ENCODE measurements at regions not wholly inside any gene's neighbourhood (a gene's known extent, or its start where the extent isn't known, plus 50 kb on each side); places are given as distances from the start of the nearest gene placed in this dataset.
"Not testable (repeated sequence)": the region's sequence is repeated elsewhere in the genome, so short reads cannot be mapped to it uniquely, and the experiment has no call there.

GRCh38 chr5:42989190-42989589 lies 50.9 kb downstream of the ANXA2R start:
- DNase-seq (ENCODE audit: low read depth in 2 of 2) = no peak

GRCh38 chr5:42988568-42988967 lies 51.6 kb downstream of the ANXA2R start:
- no peak for DNase-seq (ENCODE audit: low read depth in 2 of 2)

DNA sequence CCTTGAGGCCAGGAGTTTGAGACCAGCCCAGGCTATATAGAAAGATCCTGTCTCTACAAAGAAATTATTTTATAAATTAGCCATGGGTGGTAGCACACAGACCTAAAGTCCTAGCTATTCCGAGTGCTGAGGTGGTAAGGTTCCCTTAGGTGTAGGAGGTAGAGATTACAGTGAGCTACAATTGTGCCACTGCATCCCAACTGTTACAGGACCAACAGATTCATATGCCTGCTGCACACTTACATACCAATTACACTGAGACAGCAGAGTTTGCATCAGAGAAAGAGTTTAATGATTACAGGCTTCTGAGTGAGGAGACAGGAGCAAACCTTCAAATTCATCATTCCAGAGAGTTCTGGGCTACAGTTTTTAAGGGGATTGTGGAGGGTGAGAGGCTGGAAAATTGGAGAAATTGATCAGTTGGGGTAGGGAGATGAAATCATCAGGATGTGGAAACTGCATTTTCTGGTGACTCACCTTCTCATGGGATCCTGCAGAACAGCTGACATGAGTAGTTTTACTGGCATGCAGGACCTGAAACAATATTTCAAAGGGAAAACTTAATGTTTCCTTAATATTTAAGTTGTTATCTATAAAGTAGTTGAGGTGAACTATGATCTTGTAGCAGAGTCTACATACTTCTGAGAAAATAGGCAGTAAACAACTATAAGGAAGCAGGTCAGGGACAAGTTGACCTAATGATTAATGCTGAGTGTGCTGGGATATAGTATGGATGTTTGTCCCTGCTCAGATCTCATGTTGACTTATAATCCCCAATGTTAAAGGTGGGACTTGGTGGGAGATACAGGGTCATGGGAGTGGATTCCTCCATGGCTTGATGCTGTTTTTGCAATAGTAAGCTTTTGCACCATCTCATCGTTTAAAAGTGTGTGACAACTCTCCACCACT lies 54.7 kb downstream of the ANXA2R start:
- no peak for DNase-seq (ENCODE audit: low read depth in 2 of 2)

- no peak for DNase-seq (ENCODE audit: low read depth in 2 of 2)
Measured at GRCh38 chr5:42984307-42984706, 55.8 kb downstream of the ANXA2R start.

DNA sequence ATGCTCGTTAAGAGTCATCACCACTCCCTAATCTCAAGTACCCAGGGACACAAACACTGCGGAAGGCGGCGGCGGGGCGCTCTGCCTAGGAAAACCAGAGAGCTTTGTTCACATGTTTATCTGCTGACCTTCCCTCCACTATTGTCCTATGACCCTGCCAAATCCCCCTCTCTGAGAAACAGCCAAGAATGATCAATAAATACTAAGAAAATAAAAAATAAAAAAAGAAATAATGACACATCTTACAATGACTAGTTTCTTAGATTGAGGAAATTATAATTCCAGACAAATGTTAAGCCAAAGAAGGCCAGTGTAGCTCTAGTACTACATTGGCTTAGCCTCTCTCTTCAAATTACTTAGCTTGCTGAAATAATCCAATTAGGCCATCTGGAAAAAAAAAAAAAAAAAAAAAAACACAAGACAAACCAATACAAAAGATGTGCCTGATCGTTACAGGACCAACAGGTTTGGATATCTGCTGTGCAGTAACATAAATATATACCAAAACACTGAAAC lies 58.0 kb downstream of the ANXA2R start:
- DNase-seq (ENCODE audit: low read depth in 2 of 2) = no peak

GRCh38 chr5:42981417-42982106 lies 58.6 kb downstream of the ANXA2R start:
- DNase-seq (ENCODE audit: low read depth in 2 of 2) = not testable (repeated sequence)

DNA sequence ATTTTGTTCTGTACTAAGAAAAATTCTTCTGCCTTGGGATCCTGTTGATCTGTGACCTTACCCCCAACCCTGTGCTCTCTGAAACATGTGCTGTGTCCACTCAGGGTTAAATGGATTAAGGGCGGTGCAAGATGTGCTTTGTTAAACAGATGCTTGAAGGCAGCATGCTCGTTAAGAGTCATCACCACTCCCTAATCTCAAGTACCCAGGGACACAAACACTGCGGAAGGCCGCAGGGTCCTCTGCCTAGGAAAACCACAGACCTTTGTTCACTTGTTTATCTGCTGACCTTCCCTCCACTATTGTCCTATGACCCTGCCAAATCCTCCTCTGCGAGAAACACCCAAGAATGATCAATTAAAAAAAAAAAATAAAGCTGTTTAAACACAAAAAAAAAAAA lies 59.1 kb downstream of the ANXA2R start:
- not testable (repeated sequence) for DNase-seq (ENCODE audit: low read depth in 2 of 2)

GRCh38 chr5:42980391-42980790 lies 59.7 kb downstream of the ANXA2R start:
- not testable (repeated sequence) for DNase-seq (ENCODE audit: low read depth in 2 of 2)

DNA sequence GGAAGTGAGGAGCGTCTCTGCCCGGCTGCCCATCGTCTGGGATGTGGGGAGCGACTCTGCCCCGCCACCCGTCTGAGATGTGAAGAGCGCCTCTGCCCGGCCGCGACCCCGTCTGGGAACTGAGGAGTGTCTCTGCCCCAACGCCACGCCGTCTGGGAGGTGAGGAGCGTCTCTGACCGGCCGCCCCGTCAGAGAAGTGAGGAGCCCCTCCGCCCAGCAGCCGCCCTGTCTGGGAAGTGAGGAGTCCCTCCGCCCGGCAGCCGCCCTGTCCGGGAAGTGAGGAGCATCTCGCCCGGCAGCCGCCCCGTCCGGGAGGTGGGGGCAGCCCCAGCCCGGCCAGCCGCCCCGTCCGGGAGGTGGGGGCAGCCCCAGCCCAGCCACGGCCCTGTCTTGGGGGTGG lies 60.9 kb downstream of the ANXA2R start:
- DNase-seq (ENCODE audit: low read depth in 2 of 2) = not testable (repeated sequence)

DNA sequence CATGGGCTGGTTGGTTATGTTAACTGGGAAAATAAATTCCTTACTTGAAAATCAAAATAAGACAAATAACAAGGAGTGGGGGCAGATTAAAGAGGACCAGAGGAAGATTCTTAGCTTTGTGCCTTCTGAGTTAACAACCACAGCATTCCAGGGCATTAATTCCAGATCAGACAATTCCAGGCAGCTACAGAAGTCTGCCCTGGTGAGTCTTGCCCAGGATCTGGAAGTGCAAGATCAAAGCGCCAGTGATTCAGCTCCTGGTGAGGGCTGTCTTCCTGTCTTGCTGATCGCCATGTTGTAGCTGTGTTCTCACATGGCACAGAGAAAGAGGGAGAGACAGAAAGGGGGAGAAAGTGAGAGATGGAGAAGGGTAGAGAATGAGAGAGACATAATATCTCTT lies 65.6 kb downstream of the ANXA2R start:
- DNase-seq (ENCODE audit: low read depth in 2 of 2) = no peak

DNA sequence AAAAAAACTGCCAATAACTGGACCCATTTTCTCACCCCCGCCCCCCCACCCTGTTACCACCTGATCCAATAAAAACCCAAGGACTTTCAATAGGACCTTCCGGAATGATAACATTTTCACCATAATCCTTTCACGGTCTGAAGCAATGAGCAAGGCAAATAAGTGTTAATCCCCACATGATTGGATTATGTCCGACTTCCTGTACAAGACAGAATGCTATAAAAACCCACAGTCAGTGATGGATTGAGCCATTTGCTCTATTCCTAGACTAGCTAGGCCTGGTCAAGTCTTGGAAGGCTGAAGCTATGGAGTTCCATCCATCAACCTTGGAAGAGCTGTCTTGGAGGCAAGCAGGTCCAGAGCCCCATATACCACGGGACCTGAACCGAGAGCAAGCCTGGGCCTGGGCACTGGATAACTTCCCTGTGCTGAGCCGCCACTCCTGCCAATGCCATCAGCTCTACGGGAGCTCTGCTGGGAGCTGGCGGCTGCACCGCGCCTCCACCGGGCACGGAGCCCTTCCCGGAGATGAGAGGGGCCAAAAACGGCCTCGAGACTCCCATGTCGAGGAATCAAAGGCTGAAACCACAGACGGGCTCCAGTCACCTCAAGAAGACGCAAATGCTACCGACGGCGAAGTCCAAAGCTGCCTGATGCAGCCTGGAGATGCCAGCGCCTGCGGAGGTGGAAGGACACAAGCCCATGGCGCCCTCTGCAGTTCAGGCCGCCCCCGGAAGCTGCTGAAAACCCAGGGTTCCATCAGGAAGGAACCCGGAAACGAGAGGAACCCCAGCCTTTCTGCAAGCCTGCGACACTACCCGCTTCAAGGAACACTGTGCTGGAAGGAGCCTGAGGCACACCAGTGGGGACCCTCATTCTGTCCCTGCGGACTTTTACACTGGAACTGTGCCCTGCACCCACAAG lies 69.2 kb downstream of the ANXA2R start:
- no peak for DNase-seq (ENCODE audit: low read depth in 2 of 2)

DNA sequence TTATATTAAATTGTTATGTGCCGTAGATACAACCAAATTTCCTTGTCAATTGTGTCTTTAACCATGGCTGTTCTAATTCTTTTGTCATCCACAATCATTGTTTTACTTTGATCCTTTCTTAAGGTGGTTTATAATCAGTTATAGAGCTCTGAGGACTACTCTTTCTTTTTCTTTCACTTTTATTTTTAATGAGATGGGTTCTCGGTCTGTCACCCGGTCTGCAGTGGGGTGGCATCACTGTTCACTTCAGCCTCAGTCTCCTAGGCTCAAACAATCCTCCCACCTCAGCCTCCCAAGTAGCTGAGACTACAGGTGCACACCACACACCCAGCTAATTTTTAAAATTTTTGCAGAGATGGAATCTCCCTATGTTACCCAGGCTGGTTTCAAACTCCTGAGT lies 74.2 kb downstream of the ANXA2R start:
- DNase-seq (ENCODE audit: low read depth in 2 of 2) = no peak

- DNase-seq (ENCODE audit: low read depth in 2 of 2) = no peak
Measured at GRCh38 chr5:42963412-42963811, 76.7 kb downstream of the ANXA2R start.

- no peak for DNase-seq (ENCODE audit: low read depth in 2 of 2)
Measured at GRCh38 chr5:42962124-42962523, 78.0 kb downstream of the ANXA2R start.

DNA sequence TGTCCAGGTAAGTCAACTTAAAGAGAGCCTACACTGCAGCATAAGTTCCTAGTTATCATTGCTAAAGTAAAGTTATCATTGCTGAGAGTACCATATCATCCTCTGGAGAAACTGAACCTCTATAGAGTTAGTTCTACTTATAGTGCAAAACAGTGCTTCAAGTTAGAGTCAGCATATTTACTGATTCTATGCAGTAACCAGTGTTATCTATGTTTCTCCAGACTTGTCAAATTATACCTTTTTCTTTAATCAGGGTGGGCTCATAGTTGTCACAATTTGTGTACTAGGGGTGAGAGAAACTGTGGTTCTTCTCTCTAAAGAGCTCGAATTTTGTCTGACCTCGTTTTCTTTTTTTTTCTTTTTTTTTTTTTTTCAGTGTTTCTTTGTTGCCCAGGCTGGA lies 79.6 kb downstream of the ANXA2R start:
- DNase-seq (ENCODE audit: low read depth in 2 of 2) = no peak

DNA sequence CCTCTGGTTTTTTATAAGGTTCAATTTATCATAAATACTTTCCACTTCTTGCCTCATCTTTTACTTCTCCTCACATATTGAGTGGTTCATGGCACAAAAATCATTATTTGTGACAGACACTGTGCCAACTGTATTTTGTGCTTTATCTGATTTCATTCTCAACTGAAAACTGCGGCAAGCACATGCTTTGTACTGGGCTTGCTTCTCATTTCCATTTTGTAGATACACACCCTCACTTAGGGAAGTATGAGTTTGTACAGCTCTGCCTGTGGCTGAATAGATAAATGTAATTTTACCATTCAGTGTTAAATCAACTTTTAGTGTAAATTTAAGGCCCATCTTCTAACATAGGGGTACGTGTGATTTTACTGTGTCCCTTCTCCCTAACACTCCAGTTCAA lies 83.6 kb downstream of the ANXA2R start:
- no peak for DNase-seq (ENCODE audit: low read depth in 2 of 2)

- no peak for DNase-seq (ENCODE audit: low read depth in 2 of 2)
Measured at GRCh38 chr5:42953041-42953440, 87.1 kb downstream of the ANXA2R start.

DNA sequence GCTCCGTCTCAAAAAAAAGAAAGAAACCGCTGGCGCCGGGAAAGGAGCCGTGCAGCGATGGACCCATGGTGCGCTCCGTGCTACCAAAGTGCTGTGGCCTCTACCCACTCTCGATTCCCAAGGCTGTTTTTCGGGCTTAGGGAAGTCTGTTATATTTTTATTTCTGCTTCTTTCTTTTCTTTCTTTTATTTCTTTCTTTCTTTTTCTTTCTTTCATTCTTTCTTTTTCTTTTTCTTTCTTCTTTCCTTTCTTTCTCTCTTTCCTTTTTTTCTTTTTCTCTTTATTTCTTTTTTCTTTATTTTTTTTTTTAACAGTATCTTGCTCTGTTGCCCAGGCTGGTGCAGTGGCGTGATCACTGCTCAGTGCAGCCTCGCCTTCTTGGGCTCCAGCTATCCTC lies 87.5 kb downstream of the ANXA2R start:
- no peak for DNase-seq (ENCODE audit: low read depth in 2 of 2)

GRCh38 chr5:42951293-42951840 lies 88.8 kb downstream of the ANXA2R start:
- DNase-seq (ENCODE audit: low read depth in 2 of 2) = peak in 1 of 2 donors; percentile 27

GRCh38 chr5:42950456-42951292 lies 89.4 kb downstream of the ANXA2R start:
- DNase-seq (ENCODE audit: low read depth in 2 of 2) = peak in 1 of 2 donors; percentile 34

DNA sequence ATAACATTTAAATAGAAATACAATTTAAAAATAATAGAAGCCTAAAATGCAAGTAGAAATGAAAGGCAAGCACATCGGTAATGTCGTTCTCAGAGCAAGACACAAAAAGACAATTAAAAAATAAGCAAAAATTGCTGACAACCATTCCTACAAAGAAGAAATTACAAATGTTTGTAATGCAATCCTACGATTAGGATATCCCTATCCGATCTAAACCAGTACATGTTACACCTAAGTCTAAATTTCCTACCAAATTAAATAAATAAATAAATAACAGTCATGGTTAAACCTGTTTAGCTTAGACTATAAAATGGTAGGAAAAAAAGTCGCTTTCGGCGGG lies 90.0 kb downstream of the ANXA2R start:
- no peak for DNase-seq (ENCODE audit: low read depth in 2 of 2)
